NCI-H1417 (cell line): ENCODE measurements at regions not wholly inside any gene's neighbourhood (a gene's known extent, or its start where the extent isn't known, plus 50 kb on each side); places are given as distances from the start of the nearest gene placed in this dataset.

Source experiments
- DNase-seq, 3 experiments: peaks; one replicate each; lab custom pipeline; 2025; lab: John Stamatoyannopoulos, UW

DNA sequence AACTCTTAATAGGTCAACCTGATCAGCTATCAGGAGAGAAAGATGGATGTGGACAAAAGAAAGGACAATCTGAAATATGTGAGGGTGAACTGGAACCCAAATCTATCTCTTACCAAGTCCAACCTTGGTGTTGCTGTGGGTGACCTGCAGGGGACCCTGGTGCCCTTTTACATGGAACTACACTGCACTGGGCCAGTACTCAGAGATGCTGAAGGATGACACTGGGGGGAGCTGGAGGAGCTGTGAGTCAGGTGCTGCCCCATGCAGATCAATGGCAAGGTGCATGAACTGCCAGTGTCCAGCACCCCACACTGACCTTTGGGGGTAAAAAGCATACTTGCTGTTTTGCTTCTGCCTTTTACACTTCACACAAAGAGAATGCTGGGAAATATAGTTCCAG lies 55.6 kb upstream of the TBC1D5 start:
- DNase-seq = no peak

GRCh38 chr3:17795711-17796110 lies 53.3 kb upstream of the TBC1D5 start:
- no peak for DNase-seq

GRCh38 chr3:17795280-17795679 lies 52.8 kb upstream of the TBC1D5 start:
- DNase-seq = no peak

- DNase-seq = no peak
Measured at GRCh38 chr3:17793542-17794195, 51.2 kb upstream of the TBC1D5 start.
